ENCODE measurements at regions not wholly inside any gene's neighbourhood (a gene's known extent, or its start where the extent isn't known, plus 50 kb on each side); places are given as distances from the start of the nearest gene placed in this dataset.

- DNase-seq (ENCODE audit: extremely low read depth in 1 of 4, low spot score in 3 of 4) (no peak), ATAC-seq (no peak), FAIRE-seq (no peak)
- Histone ChIP-seq H3K9me1 (ENCODE audit: control insufficient read depth, insufficient read depth, low read length) (no peaks in the 10 kb centered on the region), H3K4me2 (ENCODE audit: insufficient read depth, low read length) (no peak overlapping the region), H3K36me3 (ENCODE audit: control insufficient read depth, insufficient read depth, low read length) (no peaks in the 10 kb centered on the region), H3K27ac (ENCODE audit: extremely low read depth, low read depth, low read length) (no peak overlapping the region), H3K9me3 (replicated peaks; ENCODE audit: control insufficient read depth, insufficient read depth, low read depth, low read length) (no peaks in the 10 kb centered on the region), H3K27me3 (ENCODE audit: control insufficient read depth in 2 of 2, insufficient read depth in 2 of 2, low read length in 2 of 2) (peaks cover 0 to 5% of the 10 kb centered on the region in 2 experiments; a peak in 1 of 5 replicates), H2AFZ (ENCODE audit: low read depth, low read length) (no peak overlapping the region), H3K4me1 (replicated peaks in 1 of 2; ENCODE audit: control insufficient read depth in 2 of 2, insufficient read depth in 2 of 2, low read length in 2 of 2) (no peaks in the 10 kb centered on the region), H3K79me2 (ENCODE audit: control insufficient read depth, insufficient read depth, low read length) (no peaks in the 10 kb centered on the region), H4K20me1 (replicated peaks; ENCODE audit: control insufficient read depth, insufficient read depth, low read length) (no peaks in the 10 kb centered on the region), H3K4me3 (no peak overlapping the region), H3K9ac (ENCODE audit: insufficient read depth in 1 of 2, low read depth in 2 of 2, low read length in 2 of 2) (no peak overlapping the region)
- WGBS (ENCODE audit: insufficient coverage, low coverage, missing lambda C conversion rate), result 0% methylated on average over 1 of the region's 1 CpG
- CTCF ChIA-PET (ENCODE audit: low intra/inter-chr PET ratio), result no interaction called here
- intact Hi-C loops (cut with micrococcal nuclease) (no loop called here), in situ Hi-C loops (cut with MboI) (no loop called here)
- BruUV-seq (replicated peaks), result no TSS peak
- TF ChIP-seq ZNF778 (CRISPR knock-in tag; IDR thresholded peaks at IDR 0.05) (no peak), ZFP1 (CRISPR knock-in tag; IDR thresholded peaks at IDR 0.05) (no peak), UBTF (IDR thresholded peaks at IDR 0.05; ENCODE audit: borderline replicate concordance in 1 of 2, low read depth in 2 of 2, low read length in 2 of 2) (no peak), NR2C2 (CRISPR knock-in tag; IDR thresholded peaks at IDR 0.05) (no peak), NR2C2 (tag; IDR thresholded peaks at IDR 0.05) (no peak), NKRF (IDR thresholded peaks at IDR 0.05; ENCODE audit: borderline replicate concordance) (no peak), SP2 (IDR thresholded peaks at IDR 0.05; ENCODE audit: extremely low read depth, low read depth, low read length, poor library complexity, severe bottlenecking) (no peak), STAT5A (IDR thresholded peaks at IDR 0.05; ENCODE audit: borderline replicate concordance, low read length) (no peak), PURB (CRISPR knock-in tag; IDR thresholded peaks at IDR 0.05; ENCODE audit: low read depth) (no peak), ZNF398 (CRISPR knock-in tag; IDR thresholded peaks at IDR 0.05) (no peak), ZNF23 (CRISPR knock-in tag; IDR thresholded peaks at IDR 0.05) (no peak), RUNX1 (IDR thresholded peaks at IDR 0.05; ENCODE audit: low read depth) (no peak), ILF3 (IDR thresholded peaks at IDR 0.05; ENCODE audit: borderline replicate concordance) (no peak)
- POLR2A ChIA-PET, result no interaction called here
These were observed 95.1 kb upstream of the SLC35G4 start for GRCh38 chr18:11514267-11514666.

Measured in K562 (cell line).